Fibroblast of mammary gland (primary cell): ENCODE measurements at regions not wholly inside any gene's neighbourhood (a gene's known extent, or its start where the extent isn't known, plus 50 kb on each side); places are given as distances from the start of the nearest gene placed in this dataset.
"Not testable (repeated sequence)": the region's sequence is repeated elsewhere in the genome, so short reads cannot be mapped to it uniquely, and the experiment has no call there.

Source experiments
- DNase-seq: peaks from one replicate; pipeline ENCODE4 v3.0.0-alpha.2; 2010; ENCODE audit warnings: low read depth
- H3K4me3 ChIP-seq: 2 replicates; pipeline ENCODE4 v1.5.1; 2011; ENCODE audit warnings: low read depth, mild to moderate bottlenecking, low read length, moderate library complexity; ENCODE audit not compliant: control insufficient read depth
- TF ChIP-seq, protein P1 (sequence below): conservative IDR thresholded peaks from 2 replicates; pipeline ENCODE4 v1.5.1; 2011; ENCODE audit warnings: low read depth, low read length, inconsistent platforms; ENCODE audit not compliant: control insufficient read depth, insufficient read depth

DNA sequence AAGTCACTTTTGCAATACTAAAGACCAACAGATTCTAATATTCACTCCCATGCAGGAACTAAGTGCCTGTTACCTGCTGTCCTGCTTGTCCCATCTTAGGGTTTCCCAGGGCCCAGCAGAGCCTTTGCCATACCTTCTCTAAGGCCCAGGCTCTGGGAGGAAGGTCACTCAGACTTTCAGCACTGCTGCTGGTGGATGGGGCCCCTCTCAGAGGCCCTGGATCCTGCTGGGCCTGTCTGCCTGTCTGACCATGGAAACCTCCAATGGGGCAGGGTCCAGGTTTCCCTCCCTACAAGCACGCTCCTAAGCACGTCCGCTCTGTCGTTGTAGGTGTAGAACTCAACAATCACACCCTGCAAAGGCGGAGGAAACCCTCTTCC, 75.1 kb downstream of the RRM2 start:
- TF ChIP-seq, protein P1, sequence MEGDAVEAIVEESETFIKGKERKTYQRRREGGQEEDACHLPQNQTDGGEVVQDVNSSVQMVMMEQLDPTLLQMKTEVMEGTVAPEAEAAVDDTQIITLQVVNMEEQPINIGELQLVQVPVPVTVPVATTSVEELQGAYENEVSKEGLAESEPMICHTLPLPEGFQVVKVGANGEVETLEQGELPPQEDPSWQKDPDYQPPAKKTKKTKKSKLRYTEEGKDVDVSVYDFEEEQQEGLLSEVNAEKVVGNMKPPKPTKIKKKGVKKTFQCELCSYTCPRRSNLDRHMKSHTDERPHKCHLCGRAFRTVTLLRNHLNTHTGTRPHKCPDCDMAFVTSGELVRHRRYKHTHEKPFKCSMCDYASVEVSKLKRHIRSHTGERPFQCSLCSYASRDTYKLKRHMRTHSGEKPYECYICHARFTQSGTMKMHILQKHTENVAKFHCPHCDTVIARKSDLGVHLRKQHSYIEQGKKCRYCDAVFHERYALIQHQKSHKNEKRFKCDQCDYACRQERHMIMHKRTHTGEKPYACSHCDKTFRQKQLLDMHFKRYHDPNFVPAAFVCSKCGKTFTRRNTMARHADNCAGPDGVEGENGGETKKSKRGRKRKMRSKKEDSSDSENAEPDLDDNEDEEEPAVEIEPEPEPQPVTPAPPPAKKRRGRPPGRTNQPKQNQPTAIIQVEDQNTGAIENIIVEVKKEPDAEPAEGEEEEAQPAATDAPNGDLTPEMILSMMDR, result no peak
- no peak overlapping the region for H3K4me3 ChIP-seq
- no peak for DNase-seq

DNA sequence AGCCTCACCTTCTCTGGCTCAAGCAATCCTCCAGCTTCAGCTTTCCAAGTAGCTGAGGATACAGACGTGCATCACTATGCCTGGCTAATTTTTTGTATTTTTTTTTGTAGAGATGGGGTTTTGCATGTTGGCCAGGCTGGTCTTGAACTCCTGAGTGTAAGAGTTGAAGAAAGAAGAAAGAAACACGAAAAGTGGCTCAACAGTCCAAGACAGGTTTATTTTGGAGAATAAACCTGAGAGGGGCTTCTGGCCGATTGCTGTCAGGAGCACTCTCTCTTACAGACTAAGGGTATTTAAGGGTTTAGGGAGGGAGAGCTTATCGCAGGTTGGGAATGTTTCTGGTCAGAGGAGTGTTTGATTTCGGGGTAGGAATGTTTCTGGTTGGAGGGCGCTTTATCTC, 75.9 kb downstream of the RRM2 start:
- H3K4me3 ChIP-seq, DNase-seq: not testable (repeated sequence)

DNA sequence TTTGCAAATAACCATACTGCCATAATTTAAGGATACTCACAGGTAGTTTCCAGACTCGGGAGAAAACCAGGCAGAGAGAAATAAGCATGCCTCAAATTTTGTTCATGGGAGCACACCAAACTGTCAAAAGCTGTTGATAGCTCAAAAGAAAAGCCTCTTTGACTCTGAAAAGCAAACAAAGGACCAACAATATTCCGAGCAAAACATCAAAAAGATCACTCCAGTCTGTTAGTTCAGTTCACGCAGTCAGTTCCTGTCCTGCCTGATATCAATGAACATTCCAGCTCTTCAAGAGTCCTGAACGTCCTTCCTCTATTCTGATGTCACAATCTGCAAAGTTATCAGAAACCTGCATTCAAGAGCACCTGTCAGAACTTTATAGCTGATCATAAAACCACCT, 78.7 kb downstream of the RRM2 start:
- no peak overlapping the region for H3K4me3 ChIP-seq
- TF ChIP-seq, protein P1, result no peak
- no peak for DNase-seq

DNA sequence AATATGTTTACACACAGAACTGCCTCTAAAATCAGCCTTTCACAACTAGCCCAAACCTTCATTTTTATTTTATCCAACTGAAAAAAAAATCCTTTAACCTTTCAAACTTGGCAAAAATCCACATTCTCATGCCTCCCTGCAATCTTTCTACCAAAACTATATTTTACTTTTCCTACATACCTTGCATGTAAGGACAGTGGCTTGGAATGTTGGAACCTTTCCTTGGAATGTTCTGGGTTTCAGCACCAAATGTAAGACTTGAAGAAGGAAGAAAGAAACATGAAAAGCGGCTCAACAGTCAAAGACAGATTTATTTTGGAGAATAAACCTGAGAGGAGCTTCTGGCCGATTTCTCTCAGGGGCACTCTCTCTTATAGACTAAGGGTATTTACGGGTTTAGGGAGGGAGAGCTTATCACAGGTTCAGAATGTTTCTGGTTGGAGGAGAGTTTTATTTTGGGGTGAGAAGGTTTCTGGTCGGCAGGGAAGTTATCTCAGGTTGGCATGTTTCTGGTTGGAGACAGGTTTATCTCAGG, 79.7 kb downstream of the RRM2 start:
- DNase-seq, result no peak
- TF ChIP-seq, protein P1, result no peak
- H3K4me3 ChIP-seq, result no peak overlapping the region

DNA sequence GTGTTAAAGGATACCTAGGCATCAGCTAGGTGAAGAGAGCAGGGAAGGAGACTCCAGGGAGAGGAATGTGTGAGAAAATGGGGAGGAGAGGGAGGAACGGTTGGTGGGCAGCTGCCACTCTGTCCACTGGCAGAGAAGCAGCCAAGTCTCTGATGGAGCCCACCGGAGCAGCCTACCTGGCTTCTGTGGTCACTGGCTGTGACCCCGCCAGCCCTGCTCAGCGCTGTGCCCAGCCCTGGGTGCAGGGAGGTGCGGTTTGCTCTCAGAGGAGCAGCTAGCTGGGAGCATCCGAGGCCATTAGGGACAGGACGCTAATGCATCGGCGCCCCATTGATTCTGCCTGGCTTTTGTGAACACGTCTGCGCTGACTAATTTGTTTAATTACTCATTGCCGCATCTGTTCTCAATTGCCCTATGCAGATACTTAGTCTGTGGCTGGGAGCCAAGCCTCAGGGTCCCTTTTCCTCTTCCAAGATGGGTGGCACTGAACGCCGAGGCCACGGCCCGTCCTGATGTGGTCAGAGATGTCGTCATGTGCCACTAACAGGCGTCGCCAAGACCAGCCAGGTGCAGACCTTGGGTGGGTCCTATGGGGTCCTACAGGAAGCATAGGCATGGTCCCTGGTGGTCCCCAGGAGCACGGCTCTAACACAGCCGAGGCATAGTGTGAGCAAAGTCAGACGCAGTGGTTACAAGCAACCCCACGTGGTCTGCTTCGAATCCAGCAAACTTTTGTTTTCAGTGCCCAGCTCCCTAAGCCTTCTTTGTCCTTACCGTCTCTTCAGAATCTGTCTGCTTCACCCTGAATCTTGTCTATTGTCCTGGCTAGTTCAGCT, 82.0 kb downstream of the RRM2 start:
- H3K4me3 ChIP-seq, result no peak overlapping the region
- TF ChIP-seq, protein P1, result no peak
- DNase-seq, result no peak

DNA sequence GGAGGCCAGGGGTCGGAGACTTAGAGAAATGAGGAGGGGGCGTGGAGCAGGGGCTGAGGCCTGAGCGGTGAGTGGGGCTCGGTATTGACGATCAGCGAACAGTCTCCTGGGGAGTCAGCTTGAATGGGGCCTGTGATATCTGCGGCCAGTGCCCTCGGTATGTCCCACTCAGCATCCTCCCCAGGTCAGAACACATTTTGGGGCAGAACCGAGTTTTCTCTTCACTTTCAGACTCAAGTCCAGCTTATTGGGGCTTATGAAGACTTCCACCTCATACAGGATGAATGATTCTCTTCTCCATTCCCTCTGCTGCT, 82.6 kb downstream of the RRM2 start:
- TF ChIP-seq, protein P1, result no peak
- H3K4me3 ChIP-seq, result no peak overlapping the region
- DNase-seq, result no peak

DNA sequence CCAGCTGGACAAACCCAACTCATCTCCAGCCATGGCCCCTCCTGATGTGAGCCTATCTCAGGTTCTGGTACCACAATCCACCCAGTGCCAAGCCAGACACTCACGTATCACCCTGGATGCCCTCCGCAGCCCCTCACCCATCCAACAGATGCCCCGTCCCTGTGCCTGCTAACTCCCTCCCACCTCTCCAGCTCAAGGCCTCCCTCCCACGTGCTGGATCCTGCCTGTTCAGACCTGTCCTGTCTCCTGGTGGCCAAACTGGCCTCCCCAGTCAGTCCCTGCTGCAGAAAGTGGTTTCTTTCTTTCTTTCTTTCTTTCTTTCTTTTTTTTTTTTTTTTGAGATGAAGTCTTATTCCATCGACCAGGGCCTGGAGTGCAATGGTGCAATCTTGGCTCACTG, 86.2 kb downstream of the RRM2 start:
- H3K4me3 ChIP-seq, result no peak overlapping the region
- TF ChIP-seq, protein P1, result no peak
- DNase-seq, result no peak
